GM12872 (cell line): ENCODE measurements at regions not wholly inside any gene's neighbourhood (a gene's known extent, or its start where the extent isn't known, plus 50 kb on each side); places are given as distances from the start of the nearest gene placed in this dataset.

Experiments
- TF ChIP-seq, protein P1 (sequence below): IDR thresholded peaks from 3 replicates; pipeline ENCODE4 v1.5.1; 2011; ENCODE audit warnings: low read depth, mild to moderate bottlenecking, low read length, moderate library complexity; ENCODE audit not compliant: insufficient read depth

DNA sequence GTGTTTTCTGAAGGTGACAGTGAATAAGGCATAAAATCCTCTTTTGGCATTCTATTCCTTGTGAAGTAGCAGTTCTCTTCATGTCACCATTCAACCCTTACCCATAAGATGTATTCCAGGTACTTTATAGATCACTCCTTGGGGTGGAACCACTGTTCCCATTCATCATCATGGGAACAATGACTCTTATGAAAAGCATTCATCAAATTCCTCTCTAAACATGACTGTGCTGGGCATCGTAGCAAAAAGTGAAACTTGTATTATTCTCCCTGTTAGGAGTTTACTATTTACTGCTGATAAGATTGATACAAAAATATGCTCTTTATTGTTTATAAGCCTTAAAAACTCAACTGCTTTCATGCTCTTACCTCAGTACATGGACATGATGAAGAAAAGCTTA, 793.4 kb downstream of the LIG4 start:
- TF ChIP-seq, protein P1, sequence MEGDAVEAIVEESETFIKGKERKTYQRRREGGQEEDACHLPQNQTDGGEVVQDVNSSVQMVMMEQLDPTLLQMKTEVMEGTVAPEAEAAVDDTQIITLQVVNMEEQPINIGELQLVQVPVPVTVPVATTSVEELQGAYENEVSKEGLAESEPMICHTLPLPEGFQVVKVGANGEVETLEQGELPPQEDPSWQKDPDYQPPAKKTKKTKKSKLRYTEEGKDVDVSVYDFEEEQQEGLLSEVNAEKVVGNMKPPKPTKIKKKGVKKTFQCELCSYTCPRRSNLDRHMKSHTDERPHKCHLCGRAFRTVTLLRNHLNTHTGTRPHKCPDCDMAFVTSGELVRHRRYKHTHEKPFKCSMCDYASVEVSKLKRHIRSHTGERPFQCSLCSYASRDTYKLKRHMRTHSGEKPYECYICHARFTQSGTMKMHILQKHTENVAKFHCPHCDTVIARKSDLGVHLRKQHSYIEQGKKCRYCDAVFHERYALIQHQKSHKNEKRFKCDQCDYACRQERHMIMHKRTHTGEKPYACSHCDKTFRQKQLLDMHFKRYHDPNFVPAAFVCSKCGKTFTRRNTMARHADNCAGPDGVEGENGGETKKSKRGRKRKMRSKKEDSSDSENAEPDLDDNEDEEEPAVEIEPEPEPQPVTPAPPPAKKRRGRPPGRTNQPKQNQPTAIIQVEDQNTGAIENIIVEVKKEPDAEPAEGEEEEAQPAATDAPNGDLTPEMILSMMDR = no peak

- TF ChIP-seq, protein P1 = no peak
Observed at GRCh38 chr13:107421028-107421427, 794.3 kb downstream of the LIG4 start.

DNA sequence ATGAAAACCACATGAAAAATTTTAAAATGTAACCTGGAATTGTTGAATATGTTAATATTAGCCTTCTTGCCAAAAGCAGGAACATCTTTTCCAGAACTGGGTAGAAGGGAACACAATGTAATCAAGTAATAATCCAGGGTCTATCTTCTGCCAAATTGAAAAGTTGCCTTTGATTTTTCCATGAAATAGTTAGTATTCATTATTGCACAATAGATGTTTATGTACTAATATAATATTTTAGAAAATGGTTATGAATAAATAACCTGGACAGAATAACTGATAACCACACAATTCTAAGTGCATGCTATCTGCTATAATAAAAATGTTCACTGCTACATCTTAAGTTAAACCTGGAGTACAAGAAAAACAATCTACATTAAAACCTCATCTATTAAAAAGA, 802.3 kb downstream of the LIG4 start:
- TF ChIP-seq, protein P1 = no peak

GRCh38 chr13:107407074-107407473, 808.3 kb downstream of the LIG4 start:
- TF ChIP-seq, protein P1 = no peak

GRCh38 chr13:107395927-107396662, 819.2 kb downstream of the LIG4 start:
- TF ChIP-seq, protein P1 = no peak

DNA sequence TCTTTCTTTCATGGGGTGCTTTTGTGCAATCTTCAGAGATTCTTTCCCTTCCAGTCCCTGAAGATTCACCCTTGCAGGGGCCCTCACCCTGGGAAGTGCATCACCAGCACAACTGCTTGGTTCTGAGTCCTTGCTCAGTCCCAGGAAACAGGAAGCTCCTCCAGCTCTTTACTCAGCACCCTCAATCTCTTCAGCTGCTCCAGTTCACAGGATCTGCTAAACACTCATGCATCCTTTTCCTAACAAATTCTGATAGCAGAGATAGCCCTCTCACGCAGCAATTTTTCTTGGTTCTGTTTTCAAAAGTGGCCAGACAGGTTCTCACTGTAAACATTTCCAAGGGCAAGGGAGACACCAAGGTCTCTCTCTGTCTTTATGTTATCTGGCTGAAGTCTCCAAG, 823.1 kb downstream of the LIG4 start:
- TF ChIP-seq, protein P1 = no peak

DNA sequence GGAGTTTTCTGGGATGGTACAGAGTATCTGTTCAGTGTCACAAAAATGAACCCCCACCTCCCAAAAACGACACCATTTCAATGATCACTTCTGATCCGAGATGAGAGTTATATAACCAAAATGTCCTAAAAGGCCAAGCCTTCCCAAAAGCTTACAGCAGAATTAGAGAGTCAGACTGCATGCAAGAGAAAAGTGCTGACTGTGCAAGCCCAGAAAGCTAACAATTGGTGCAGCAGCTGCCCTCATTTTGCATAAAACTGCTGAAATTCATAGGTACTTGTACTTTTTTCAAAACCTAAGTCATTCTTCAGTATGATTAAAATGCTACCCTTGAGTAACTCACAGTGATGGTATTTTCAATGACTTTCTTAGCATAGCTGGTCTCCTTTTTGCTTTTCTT, 819.6 kb upstream of the ARGLU1 start:
- TF ChIP-seq, protein P1 = no peak
